ENCODE measurements at regions not wholly inside any gene's neighbourhood (a gene's known extent, or its start where the extent isn't known, plus 50 kb on each side); places are given as distances from the start of the nearest gene placed in this dataset.
"Not testable (repeated sequence)": the region's sequence is repeated elsewhere in the genome, so short reads cannot be mapped to it uniquely, and the experiment has no call there.

DNA sequence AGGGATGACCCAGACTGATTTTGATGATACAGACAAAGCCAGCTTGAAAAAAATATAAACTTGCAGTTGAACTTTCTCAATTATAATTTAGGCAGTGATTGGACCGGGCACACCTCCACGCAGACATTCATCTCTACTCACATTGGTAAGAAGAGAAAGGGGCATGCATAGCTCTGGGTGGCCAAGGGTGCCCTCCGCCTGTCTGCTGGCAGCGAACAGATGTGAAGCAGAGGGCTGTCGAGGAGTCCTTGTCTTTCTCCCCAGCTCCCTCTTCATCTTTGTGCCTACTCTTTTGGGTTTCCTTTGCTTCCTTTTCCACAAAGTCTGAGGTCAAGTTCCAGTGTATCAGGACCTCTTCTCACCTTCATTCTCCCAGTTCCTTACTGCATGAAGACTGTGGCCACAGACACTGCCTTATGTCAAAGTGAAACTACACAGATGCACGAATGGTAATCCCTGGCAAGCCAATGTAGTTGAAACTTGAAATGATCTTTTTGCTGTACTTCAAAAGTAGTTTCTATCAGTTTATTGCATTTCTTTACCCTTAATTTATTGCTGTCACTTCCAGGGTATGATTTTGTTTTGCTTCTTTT lies 343.7 kb upstream of the SOX9 start:
- WGBS: 74% methylated on average over 6 of the region's 6 CpGs

DNA sequence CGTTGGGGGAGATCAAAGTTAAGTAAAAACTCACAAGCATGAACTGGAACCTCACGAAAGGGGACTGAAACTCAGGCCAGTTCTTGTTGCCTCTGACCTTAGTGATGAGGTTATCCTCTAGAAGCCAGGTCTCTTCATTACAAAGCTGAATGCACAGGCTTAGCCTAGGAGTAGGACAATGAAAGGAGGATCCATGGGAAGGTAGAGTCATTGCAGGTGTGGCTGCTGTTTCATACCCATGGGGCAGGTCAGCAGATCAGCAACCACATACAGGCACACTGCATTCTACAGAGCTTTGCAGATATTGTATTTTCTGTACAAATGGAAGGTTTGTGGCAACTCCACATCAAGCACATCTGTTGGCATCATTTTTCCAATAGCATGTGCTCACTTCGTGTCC lies 341.3 kb upstream of the SOX9 start:
- Histone ChIP-seq H3K27me3 (no peaks in the 10 kb centered on the region), H3K9me3 (no peaks in the 10 kb centered on the region), H3K4me1 (no peaks in the 10 kb centered on the region), H3K4me3 (no peak overlapping the region), H3K27ac (no peak overlapping the region), H3K36me3 (no peaks in the 10 kb centered on the region)
- DNase-seq (ENCODE audit: low spot score in 2 of 2): no peak
- WGBS: 94% methylated on average over 3 of the region's 3 CpGs
- TF ChIP-seq POLR2A (IDR thresholded peaks at IDR 0.05) (no peak), EP300 (IDR thresholded peaks at IDR 0.05) (no peak), CTCF (IDR thresholded peaks at IDR 0.05) (no peak), POLR2AphosphoS5 (IDR thresholded peaks at IDR 0.05) (no peak)

More for the DNA sequence above, 343.7 kb upstream of the SOX9 start:
- TF ChIP-seq POLR2A (IDR thresholded peaks at IDR 0.05) (no peak), CTCF (IDR thresholded peaks at IDR 0.05) (no peak), EP300 (IDR thresholded peaks at IDR 0.05) (no peak), POLR2AphosphoS5 (IDR thresholded peaks at IDR 0.05) (no peak)
- Histone ChIP-seq H3K27me3 (no peaks in the 10 kb centered on the region), H3K4me1 (no peaks in the 10 kb centered on the region), H3K36me3 (no peaks in the 10 kb centered on the region), H3K27ac (no peak overlapping the region), H3K9me3 (no peaks in the 10 kb centered on the region), H3K4me3 (no peak overlapping the region)
- no peak for DNase-seq (ENCODE audit: low spot score in 2 of 2)

DNA sequence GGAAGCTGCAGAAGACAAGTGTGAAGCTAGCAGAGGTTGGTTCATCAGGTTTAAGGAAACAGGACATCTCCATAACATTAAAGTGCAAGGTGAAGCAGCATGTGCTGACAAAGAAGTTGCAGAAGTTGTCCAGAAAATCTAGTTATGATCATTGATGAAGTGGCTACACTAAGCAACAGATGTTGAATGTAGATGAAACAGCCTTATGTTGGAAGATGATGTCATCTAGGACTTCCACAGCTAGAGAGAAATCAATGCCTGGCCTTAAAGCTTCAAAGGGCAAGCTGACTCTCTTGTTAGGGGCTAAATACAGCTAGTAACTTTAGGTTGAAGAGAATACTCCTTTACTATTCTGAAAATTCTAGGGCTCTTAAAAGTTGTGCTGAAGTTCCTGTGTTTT lies 340.2 kb upstream of the SOX9 start:
- no peaks in the 10 kb centered on the region for H3K4me1 ChIP-seq
- H3K27ac ChIP-seq: no peak overlapping the region
- no peaks in the 10 kb centered on the region for H3K27me3 ChIP-seq
- DNase-seq (ENCODE audit: low spot score in 2 of 2): no peak
- H3K36me3 ChIP-seq: no peaks in the 10 kb centered on the region
- no peaks in the 10 kb centered on the region for H3K9me3 ChIP-seq
- H3K4me3 ChIP-seq: no peak overlapping the region
- TF ChIP-seq EP300 (IDR thresholded peaks at IDR 0.05) (no peak), CTCF (IDR thresholded peaks at IDR 0.05) (no peak), POLR2AphosphoS5 (IDR thresholded peaks at IDR 0.05) (no peak)

DNA sequence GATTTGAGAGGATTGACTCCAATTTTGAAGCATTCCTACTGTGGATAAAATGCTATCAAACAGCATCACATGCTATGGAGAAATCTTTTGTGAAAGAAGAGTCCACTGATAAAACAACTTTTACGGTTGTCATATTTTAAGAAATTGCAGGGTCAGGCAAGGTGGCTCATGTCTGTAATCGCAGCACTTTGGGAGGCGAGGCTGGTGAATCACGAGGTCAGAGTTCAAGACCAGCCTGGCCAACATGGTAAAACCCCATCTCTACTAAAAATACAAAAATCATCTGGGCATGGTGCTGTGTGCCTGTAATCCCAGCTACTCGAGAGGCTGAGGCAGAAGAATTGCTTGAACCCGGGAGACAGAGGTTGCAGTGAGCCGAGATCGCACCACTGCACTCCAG lies 338.8 kb upstream of the SOX9 start:
- H3K36me3 ChIP-seq: not testable (repeated sequence)
- WGBS: 80% methylated on average over 8 of the region's 8 CpGs

GRCh38 chr17:71790791-71791190 lies 330.0 kb upstream of the SOX9 start:
- H3K9me3 ChIP-seq: no peaks in the 10 kb centered on the region
- no peak overlapping the region for H3K27ac ChIP-seq
- WGBS: 62% methylated on average over 4 of the region's 4 CpGs
- no peak for TF ChIP-seq CTCF (IDR thresholded peaks at IDR 0.05)
- TF ChIP-seq POLR2AphosphoS5 (IDR thresholded peaks at IDR 0.05): no peak
- TF ChIP-seq POLR2A (IDR thresholded peaks at IDR 0.05): no peak
- TF ChIP-seq EP300 (IDR thresholded peaks at IDR 0.05): no peak
- H3K4me3 ChIP-seq: no peak overlapping the region
- no peak for DNase-seq (ENCODE audit: low spot score in 2 of 2)
- no peaks in the 10 kb centered on the region for H3K36me3 ChIP-seq
- H3K4me1 ChIP-seq: no peaks in the 10 kb centered on the region
- H3K27me3 ChIP-seq: peaks cover 3% of the 10 kb centered on the region

More for the DNA sequence above, 338.8 kb upstream of the SOX9 start:
- not testable (repeated sequence) for DNase-seq (ENCODE audit: low spot score in 2 of 2); H3K27me3 ChIP-seq; H3K27ac ChIP-seq; H3K4me1 ChIP-seq; H3K4me3 ChIP-seq; H3K9me3 ChIP-seq

DNA sequence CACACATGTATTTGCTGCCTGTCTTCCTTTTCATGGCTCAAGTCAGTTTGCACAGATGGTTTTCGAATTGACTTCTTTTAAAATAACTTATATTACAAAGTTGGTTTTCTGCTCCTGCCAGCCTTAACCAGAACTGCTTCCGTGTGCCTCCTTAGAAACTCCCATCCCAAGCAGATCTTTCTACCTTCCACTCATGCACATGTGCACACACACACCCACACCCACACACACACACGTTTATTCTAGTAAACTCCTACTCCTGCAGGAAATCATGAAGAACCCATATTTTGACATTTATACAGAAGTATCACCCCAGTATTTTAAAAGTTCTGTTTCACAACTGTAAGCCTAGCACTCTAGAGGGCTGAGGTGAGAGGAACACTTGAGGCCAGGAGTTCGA lies 329.5 kb upstream of the SOX9 start:
- no peak overlapping the region for H3K27ac ChIP-seq
- peaks cover 3% of the 10 kb centered on the region for H3K27me3 ChIP-seq
- H3K4me1 ChIP-seq: no peaks in the 10 kb centered on the region
- TF ChIP-seq CTCF (IDR thresholded peaks at IDR 0.05) (no peak), POLR2AphosphoS5 (IDR thresholded peaks at IDR 0.05) (no peak)
- no peak overlapping the region for H3K4me3 ChIP-seq
- H3K9me3 ChIP-seq: no peaks in the 10 kb centered on the region
- no peak for DNase-seq (ENCODE audit: low spot score in 2 of 2)
- WGBS: 56% methylated on average over 4 of the region's 4 CpGs
- no peaks in the 10 kb centered on the region for H3K36me3 ChIP-seq
